ENCODE measurements at regions not wholly inside any gene's neighbourhood (a gene's known extent, or its start where the extent isn't known, plus 50 kb on each side); places are given as distances from the start of the nearest gene placed in this dataset.

- ATAC-seq (ENCODE audit: insufficient read depth, low read depth) (no peak), DNase-seq (no peak)
- Histone ChIP-seq H3K27ac (ENCODE audit: low read length) (no peak overlapping the region), H3K4me2 (ENCODE audit: insufficient read depth, low read length) (no peak overlapping the region), H3K79me2 (ENCODE audit: insufficient read depth, low read length) (no peaks in the 10 kb centered on the region), H2AFZ (ENCODE audit: low read depth, low read length) (no peak overlapping the region), H3K9ac (ENCODE audit: low read depth, low read length) (no peak overlapping the region), H3K9me3 (ENCODE audit: insufficient read depth, low read length, severe bottlenecking) (no peaks in the 10 kb centered on the region), H4K20me1 (ENCODE audit: insufficient read depth, low read length) (no peaks in the 10 kb centered on the region), H3K4me3 (ENCODE audit: low read depth in 1 of 2, low read length in 2 of 2) (no peak overlapping the region), H3K4me1 (ENCODE audit: insufficient read depth, low read length) (no peaks in the 10 kb centered on the region), H3K36me3 (ENCODE audit: insufficient read depth, low read length) (no peaks in the 10 kb centered on the region), H3K27me3 (ENCODE audit: insufficient read depth, low read length, poor library complexity) (no peaks in the 10 kb centered on the region)
- TF ChIP-seq CTCF (IDR thresholded peaks at IDR 0.05; ENCODE audit: borderline replicate concordance, extremely low read depth, low read length, poor library complexity, severe bottlenecking) (no peak), EZH2 (IDR thresholded peaks at IDR 0.05; ENCODE audit: borderline replicate concordance, low read depth, low read length, severe bottlenecking) (no peak)
These were observed 1270.8 kb downstream of the ZPLD1 start for GRCh38 chr3:103705641-103706040.

GRCh38 chr3:103706671-103707070 lies 1271.9 kb downstream of the ZPLD1 start:
- DNase-seq (no peak), ATAC-seq (ENCODE audit: insufficient read depth, low read depth) (no peak)
- Histone ChIP-seq H4K20me1 (ENCODE audit: insufficient read depth, low read length) (no peaks in the 10 kb centered on the region), H3K4me1 (ENCODE audit: insufficient read depth, low read length) (no peaks in the 10 kb centered on the region), H3K36me3 (ENCODE audit: insufficient read depth, low read length) (no peaks in the 10 kb centered on the region), H3K27ac (ENCODE audit: low read length) (no peak overlapping the region), H3K79me2 (ENCODE audit: insufficient read depth, low read length) (no peaks in the 10 kb centered on the region), H3K9me3 (ENCODE audit: insufficient read depth, low read length, severe bottlenecking) (no peaks in the 10 kb centered on the region), H3K9ac (ENCODE audit: low read depth, low read length) (no peak overlapping the region), H3K4me3 (ENCODE audit: low read depth in 1 of 2, low read length in 2 of 2) (no peak overlapping the region), H3K27me3 (ENCODE audit: insufficient read depth, low read length, poor library complexity) (no peaks in the 10 kb centered on the region), H2AFZ (ENCODE audit: low read depth, low read length) (no peak overlapping the region), H3K4me2 (ENCODE audit: insufficient read depth, low read length) (no peak overlapping the region)
- TF ChIP-seq EZH2 (IDR thresholded peaks at IDR 0.05; ENCODE audit: borderline replicate concordance, low read depth, low read length, severe bottlenecking) (no peak), CTCF (IDR thresholded peaks at IDR 0.05; ENCODE audit: borderline replicate concordance, extremely low read depth, low read length, poor library complexity, severe bottlenecking) (no peak)

GRCh38 chr3:103711670-103712069 lies 1276.9 kb downstream of the ZPLD1 start:
- H4K20me1 ChIP-seq (ENCODE audit: insufficient read depth, low read length) = no peaks in the 10 kb centered on the region

GRCh38 chr3:103712320-103713008 lies 1277.6 kb downstream of the ZPLD1 start:
- Histone ChIP-seq H3K36me3 (ENCODE audit: insufficient read depth, low read length) (no peaks in the 10 kb centered on the region), H3K9me3 (ENCODE audit: insufficient read depth, low read length, severe bottlenecking) (no peaks in the 10 kb centered on the region), H3K4me1 (ENCODE audit: insufficient read depth, low read length) (no peaks in the 10 kb centered on the region), H3K27me3 (ENCODE audit: insufficient read depth, low read length, poor library complexity) (no peaks in the 10 kb centered on the region), H3K27ac (ENCODE audit: low read length) (no peak overlapping the region), H3K4me2 (ENCODE audit: insufficient read depth, low read length) (no peak overlapping the region), H3K9ac (ENCODE audit: low read depth, low read length) (no peak overlapping the region), H3K4me3 (ENCODE audit: low read depth in 1 of 2, low read length in 2 of 2) (no peak overlapping the region), H3K79me2 (ENCODE audit: insufficient read depth, low read length) (no peaks in the 10 kb centered on the region), H4K20me1 (ENCODE audit: insufficient read depth, low read length) (no peaks in the 10 kb centered on the region), H2AFZ (ENCODE audit: low read depth, low read length) (no peak overlapping the region)
- DNase-seq (no peak), ATAC-seq (ENCODE audit: insufficient read depth, low read depth) (no peak)
- TF ChIP-seq CTCF (IDR thresholded peaks at IDR 0.05; ENCODE audit: borderline replicate concordance, extremely low read depth, low read length, poor library complexity, severe bottlenecking) (no peak), EZH2 (IDR thresholded peaks at IDR 0.05; ENCODE audit: borderline replicate concordance, low read depth, low read length, severe bottlenecking) (no peak)

More at GRCh38 chr3:103711670-103712069, 1276.9 kb downstream of the ZPLD1 start:
- TF ChIP-seq EZH2 (IDR thresholded peaks at IDR 0.05; ENCODE audit: borderline replicate concordance, low read depth, low read length, severe bottlenecking) = no peak
- ATAC-seq (ENCODE audit: insufficient read depth, low read depth) (no peak), DNase-seq (no peak)
- Histone ChIP-seq H3K9ac (ENCODE audit: low read depth, low read length) (no peak overlapping the region), H3K4me3 (ENCODE audit: low read depth in 1 of 2, low read length in 2 of 2) (no peak overlapping the region), H3K36me3 (ENCODE audit: insufficient read depth, low read length) (no peaks in the 10 kb centered on the region), H3K27ac (ENCODE audit: low read length) (no peak overlapping the region), H3K4me2 (ENCODE audit: insufficient read depth, low read length) (no peak overlapping the region), H3K9me3 (ENCODE audit: insufficient read depth, low read length, severe bottlenecking) (no peaks in the 10 kb centered on the region), H2AFZ (ENCODE audit: low read depth, low read length) (no peak overlapping the region), H3K4me1 (ENCODE audit: insufficient read depth, low read length) (no peaks in the 10 kb centered on the region), H3K27me3 (ENCODE audit: insufficient read depth, low read length, poor library complexity) (no peaks in the 10 kb centered on the region), H3K79me2 (ENCODE audit: insufficient read depth, low read length) (no peaks in the 10 kb centered on the region)
